OCI-LY3 (cell line): ENCODE measurements at regions not wholly inside any gene's neighbourhood (a gene's known extent, or its start where the extent isn't known, plus 50 kb on each side); places are given as distances from the start of the nearest gene placed in this dataset.

Experiments
- H2AFZ ChIP-seq: fragments of 200-600, 300-600 bp; shearing (Covaris generic); 2 replicates; pipeline ENCODE4 v1.6.0; 2014; ENCODE audit warnings: antibody characterized with exemption, low read depth, low read length
- H3K27ac ChIP-seq: fragments of 200-600, 300-600 bp; sonication (generic); 2 replicates; pipeline ENCODE4 v1.5.1; 2014; ENCODE audit warnings: mild to moderate bottlenecking, low read length, moderate library complexity, mixed read lengths
- H3K27me3 ChIP-seq: fragments of 200-600, 300-600 bp; sonication (generic); 2 replicates; pipeline ENCODE4 v1.6.1; 2014; ENCODE audit warnings: low read depth, low read length, mixed read lengths
- H3K36me3 ChIP-seq: fragments of 200-600, 300-600 bp; sonication (generic); replicated peaks from 2 replicates; pipeline ENCODE3; 2014; ENCODE audit warnings: low read depth, low read length, mixed read lengths
- H3K4me1 ChIP-seq: fragments of 300-600, 200-600 bp; sonication (generic); 2 replicates; pipeline ENCODE4 v1.6.1; 2014; ENCODE audit warnings: low read length, mixed read lengths
- H3K4me2 ChIP-seq: fragments of 200-600, 300-600 bp; sonication (generic); 2 replicates; pipeline ENCODE4 v1.6.1; 2014; ENCODE audit warnings: low read length, mixed read lengths
- H3K4me3 ChIP-seq: fragments of 300-600, 200-600 bp; sonication (generic); 2 replicates; pipeline ENCODE4 v1.5.1; 2014; ENCODE audit warnings: antibody characterized with exemption, mild to moderate bottlenecking, low read length, moderate library complexity
- H3K79me2 ChIP-seq: fragments of 300-600, 200-600 bp; shearing (Covaris generic); 2 replicates; pipeline ENCODE4 v1.6.1; 2014; ENCODE audit warnings: mild to moderate bottlenecking, low read length, mixed read lengths
- H3K9ac ChIP-seq: fragments of 300-600, 200-600 bp; shearing (Covaris generic); 2 replicates; pipeline ENCODE4 v1.6.0; 2014; ENCODE audit warnings: mild to moderate bottlenecking, low read length, moderate library complexity
- H3K9me3 ChIP-seq: fragments of 200-600, 300-600 bp; shearing (Covaris generic); 2 replicates; pipeline ENCODE4 v1.6.1; 2014; ENCODE audit warnings: low read length, mixed read lengths; ENCODE audit not compliant: insufficient read depth
- H4K20me1 ChIP-seq: fragments of 200-600, 300-600 bp; sonication (generic); 2 replicates; pipeline ENCODE4 v1.6.1; 2016; ENCODE audit warnings: low read length, mixed read lengths; ENCODE audit not compliant: insufficient read depth
- EZH2phosphoT487 ChIP-seq: fragments of 200-600 bp; shearing (Covaris generic); IDR thresholded peaks from 2 replicates; pipeline ENCODE4 v1.6.1; 2018; ENCODE audit warnings: antibody characterized with exemption, mixed run types, low read depth
- TF ChIP-seq, protein P1 (sequence below): fragments of 200-600, 300-600 bp; sonication (generic); IDR thresholded peaks from 2 replicates; pipeline ENCODE4 v1.5.1; 2014; ENCODE audit warnings: antibody characterized with exemption, low read length, low read depth

DNA sequence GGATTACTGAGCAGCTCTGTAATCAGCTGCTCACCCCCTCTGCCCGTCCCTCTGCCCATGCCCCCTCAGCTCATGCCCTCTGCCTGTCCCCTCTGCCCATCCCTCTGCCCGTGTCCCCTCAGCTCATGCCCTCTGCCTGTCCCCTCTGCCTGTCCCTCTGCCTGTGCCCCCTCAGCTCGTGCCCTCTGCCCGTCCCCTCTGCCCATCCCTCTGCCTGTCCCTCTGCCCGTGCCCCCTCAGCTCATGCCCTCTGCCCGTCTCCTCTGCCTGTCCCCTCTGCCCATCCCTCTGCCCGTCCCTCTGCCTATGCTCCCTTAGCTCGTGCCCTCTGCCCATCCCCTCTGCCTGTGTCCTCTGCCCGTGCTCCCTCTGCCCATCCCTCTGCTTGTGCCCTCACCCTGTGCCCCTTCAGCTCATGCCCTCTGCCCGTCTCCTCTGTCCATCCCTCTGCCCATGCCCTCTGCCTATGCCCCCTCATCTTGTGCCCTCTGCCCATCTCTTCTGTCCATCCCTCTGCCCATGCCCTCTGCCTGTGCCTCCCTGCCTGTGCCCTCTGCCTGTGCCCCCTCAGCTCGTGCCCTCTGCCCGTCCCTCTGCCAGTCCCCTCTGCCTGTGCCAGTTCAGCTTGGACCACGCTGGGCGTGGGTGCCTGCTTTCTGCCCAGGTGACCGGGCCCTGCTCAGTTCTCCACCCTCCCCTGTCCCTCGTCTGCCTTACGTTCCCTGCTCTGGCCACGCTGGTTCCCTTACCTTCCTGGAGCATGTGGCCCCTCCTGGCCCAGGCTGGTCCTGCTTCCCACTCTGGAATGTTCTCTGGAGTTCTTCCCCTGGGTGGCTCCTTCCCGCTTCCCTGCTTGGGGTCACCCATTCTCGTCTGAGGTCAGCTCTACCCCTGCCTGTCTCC is 97.6 kb downstream of the NPIPB11 start:
- no peak for TF ChIP-seq EZH2phosphoT487
- TF ChIP-seq, protein P1, sequence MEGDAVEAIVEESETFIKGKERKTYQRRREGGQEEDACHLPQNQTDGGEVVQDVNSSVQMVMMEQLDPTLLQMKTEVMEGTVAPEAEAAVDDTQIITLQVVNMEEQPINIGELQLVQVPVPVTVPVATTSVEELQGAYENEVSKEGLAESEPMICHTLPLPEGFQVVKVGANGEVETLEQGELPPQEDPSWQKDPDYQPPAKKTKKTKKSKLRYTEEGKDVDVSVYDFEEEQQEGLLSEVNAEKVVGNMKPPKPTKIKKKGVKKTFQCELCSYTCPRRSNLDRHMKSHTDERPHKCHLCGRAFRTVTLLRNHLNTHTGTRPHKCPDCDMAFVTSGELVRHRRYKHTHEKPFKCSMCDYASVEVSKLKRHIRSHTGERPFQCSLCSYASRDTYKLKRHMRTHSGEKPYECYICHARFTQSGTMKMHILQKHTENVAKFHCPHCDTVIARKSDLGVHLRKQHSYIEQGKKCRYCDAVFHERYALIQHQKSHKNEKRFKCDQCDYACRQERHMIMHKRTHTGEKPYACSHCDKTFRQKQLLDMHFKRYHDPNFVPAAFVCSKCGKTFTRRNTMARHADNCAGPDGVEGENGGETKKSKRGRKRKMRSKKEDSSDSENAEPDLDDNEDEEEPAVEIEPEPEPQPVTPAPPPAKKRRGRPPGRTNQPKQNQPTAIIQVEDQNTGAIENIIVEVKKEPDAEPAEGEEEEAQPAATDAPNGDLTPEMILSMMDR = no peak
- Histone ChIP-seq H3K27ac (no peak overlapping the region), H3K4me2 (no peak overlapping the region), H3K9me3 (no peaks in the 10 kb centered on the region), H3K4me1 (no peaks in the 10 kb centered on the region), H3K36me3 (no peaks in the 10 kb centered on the region), H3K9ac (no peak overlapping the region), H3K79me2 (no peaks in the 10 kb centered on the region), H4K20me1 (no peaks in the 10 kb centered on the region; the same call in 1 of the 2 replicates), H3K4me3 (no peak overlapping the region), H2AFZ (no peak overlapping the region), H3K27me3 (no peaks in the 10 kb centered on the region; the same call in 1 of the 2 replicates)

DNA sequence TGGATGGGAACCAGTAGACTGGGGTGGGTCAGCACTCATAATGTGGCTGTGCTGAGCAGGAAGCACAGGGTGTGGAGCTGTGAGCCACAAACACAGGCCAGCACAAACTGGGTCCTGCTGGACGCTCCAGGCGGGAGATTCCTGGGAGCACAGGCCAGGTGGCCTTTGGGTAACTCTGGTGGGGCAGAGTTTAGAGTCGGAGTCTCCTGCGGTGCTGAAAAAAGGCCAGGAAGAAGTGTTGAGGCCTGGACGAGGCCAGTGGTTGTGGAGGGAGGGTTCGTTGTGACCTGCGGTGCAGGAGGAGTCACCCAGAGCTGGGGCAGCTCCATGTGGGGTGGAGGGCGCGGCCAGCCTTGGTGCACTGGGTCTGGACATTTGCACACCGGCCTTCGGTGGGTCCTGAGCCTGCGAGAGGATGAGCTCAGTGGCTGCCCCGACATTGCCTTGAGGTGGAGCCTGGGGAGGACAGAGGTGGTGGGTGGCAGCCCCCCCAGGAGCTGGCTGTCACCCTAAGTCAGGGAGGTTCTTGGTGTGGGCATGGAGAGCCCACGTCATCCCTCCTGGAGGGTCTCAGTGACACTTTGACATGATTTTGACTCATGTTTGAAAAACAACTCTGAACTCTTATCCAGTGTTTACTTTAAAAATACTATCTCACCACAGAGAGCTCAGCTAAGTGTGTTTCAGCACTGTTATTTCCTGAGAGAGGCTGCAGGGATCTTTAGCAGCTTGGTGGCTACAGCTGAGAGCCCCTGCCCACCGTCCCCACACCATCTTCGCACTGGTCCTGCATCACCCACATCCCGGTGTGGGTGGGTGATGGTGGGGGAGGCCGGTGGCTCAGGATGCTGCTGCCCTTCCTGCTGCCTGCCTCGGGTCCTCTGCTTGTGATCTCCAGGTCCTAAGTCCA is 98.7 kb downstream of the NPIPB11 start:
- Histone ChIP-seq H3K79me2 (no peaks in the 10 kb centered on the region), H2AFZ (no peak overlapping the region), H3K9ac (no peak overlapping the region), H3K27me3 (no peaks in the 10 kb centered on the region; the same call in 1 of the 2 replicates), H3K4me1 (no peaks in the 10 kb centered on the region), H3K36me3 (no peaks in the 10 kb centered on the region), H3K4me2 (no peak overlapping the region), H3K9me3 (no peaks in the 10 kb centered on the region), H4K20me1 (no peaks in the 10 kb centered on the region; the same call in 1 of the 2 replicates), H3K27ac (no peak overlapping the region), H3K4me3 (no peak overlapping the region)
- no peak for TF ChIP-seq EZH2phosphoT487
- TF ChIP-seq, protein P1 = no peak

DNA sequence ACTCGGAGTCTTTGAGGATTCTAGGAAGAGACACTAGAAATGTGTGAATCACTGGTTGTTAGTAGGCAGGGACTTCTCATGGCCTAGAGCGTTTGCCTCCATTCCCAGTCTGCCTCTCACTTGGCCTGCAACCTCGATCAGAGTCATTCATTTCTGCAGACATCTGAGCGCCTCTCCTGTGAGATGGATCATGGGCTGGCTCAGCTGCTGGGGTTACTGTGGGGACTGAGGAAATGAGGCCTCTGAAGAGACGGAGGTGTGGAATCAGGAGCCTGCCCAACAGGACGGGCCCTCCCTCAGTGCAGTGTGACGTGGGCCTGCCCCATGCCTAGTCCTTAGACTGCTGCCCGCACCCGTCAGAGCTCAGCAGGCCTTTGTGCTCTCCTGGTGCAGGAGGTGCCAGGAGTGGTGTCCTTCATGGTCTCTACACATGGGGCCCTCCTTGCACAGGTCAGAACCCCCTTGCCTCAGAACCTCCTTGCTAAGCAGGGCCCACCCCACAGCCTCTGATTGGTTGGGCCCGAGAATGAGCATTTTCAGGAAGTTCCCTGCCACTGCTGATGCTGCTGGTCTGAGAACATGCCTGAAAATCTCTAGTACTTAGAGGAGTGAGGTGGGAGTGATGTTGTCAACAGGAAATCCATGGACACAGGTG is 99.4 kb downstream of the NPIPB11 start:
- no peak overlapping the region for H3K27ac ChIP-seq
- TF ChIP-seq, protein P1 = no peak
- TF ChIP-seq EZH2phosphoT487 = no peak
- no peaks in the 10 kb centered on the region; the same call in 1 of the 2 replicates for H4K20me1 ChIP-seq
- no peak overlapping the region for H2AFZ ChIP-seq
- H3K4me1 ChIP-seq = no peaks in the 10 kb centered on the region
- H3K9me3 ChIP-seq = no peaks in the 10 kb centered on the region
- H3K4me3 ChIP-seq = no peak overlapping the region
- H3K79me2 ChIP-seq = no peaks in the 10 kb centered on the region
- H3K36me3 ChIP-seq = no peaks in the 10 kb centered on the region
- H3K27me3 ChIP-seq = no peaks in the 10 kb centered on the region; the same call in 1 of the 2 replicates
- H3K9ac ChIP-seq = no peak overlapping the region
- H3K4me2 ChIP-seq = no peak overlapping the region
